IMR-90 (cell line): ENCODE measurements at regions not wholly inside any gene's neighbourhood (a gene's known extent, or its start where the extent isn't known, plus 50 kb on each side); places are given as distances from the start of the nearest gene placed in this dataset.

Experiments used
- ATAC-seq: fragments of 200-7000 bp; cut with Tn5 transposase; 2 replicates; pipeline ENCODE4 v1.9.1; 2020; ENCODE audit warnings: low read depth, mild to moderate bottlenecking, moderate library complexity
- BruUV-seq: library from RNA; stranded (reverse); fragments of 400-500 nt; replicated peaks from 2 replicates; lab custom pipeline; 2021; lab: Mats Ljungman, UMichigan
- CTCF ChIA-PET: fragments of 300-600 bp; formaldehyde crosslinking; extraction: SDS; loops from one replicate; lab custom pipeline; 2021; ENCODE audit warnings: antibody characterized with exemption; lab: Yijun Ruan, JAX
- POLR2A ChIA-PET: fragments of 300-600 bp; sonication (Branson Sonifier 250); formaldehyde crosslinking; loops from one replicate; lab custom pipeline; 2022; ENCODE audit warnings: antibody characterized with exemption; ENCODE audit not compliant: unreplicated experiment; lab: Charles Lee
- DNase-seq: peaks from one replicate; pipeline ENCODE4 v3.0.0; 2013
- H2AFZ ChIP-seq: replicated peaks from 2 replicates; pipeline ENCODE3; 2013; ENCODE audit warnings: low read length, mild to moderate bottlenecking; ENCODE audit not compliant: poor library complexity
- H2AK5ac ChIP-seq: 2 replicates; pipeline ENCODE4 v1.6.1; 2013; ENCODE audit warnings: low read depth, low read length, inconsistent platforms
- H2AK9ac ChIP-seq: replicated peaks from 2 replicates; pipeline ENCODE3; 2013; ENCODE audit warnings: mild to moderate bottlenecking, low read depth, low read length, moderate library complexity; ENCODE audit not compliant: poor library complexity
- H2BK120ac ChIP-seq: 2 replicates; pipeline ENCODE4 v1.6.1; 2013; ENCODE audit warnings: low read depth, low read length, inconsistent platforms
- H2BK15ac ChIP-seq: 3 replicates; pipeline ENCODE4 v1.6.1; 2013; ENCODE audit warnings: low read depth, low read length, inconsistent platforms
- H2BK20ac ChIP-seq: 2 replicates; pipeline ENCODE4 v1.6.1; 2013; ENCODE audit warnings: low read depth, mild to moderate bottlenecking, inconsistent platforms, low read length, moderate library complexity
- H2BK5ac ChIP-seq: 2 replicates; pipeline ENCODE4 v1.6.1; 2013; ENCODE audit warnings: mild to moderate bottlenecking, low read depth, low read length, inconsistent platforms; ENCODE audit not compliant: poor library complexity, severe bottlenecking
- H3K14ac ChIP-seq: replicated peaks from 2 replicates; pipeline ENCODE4 v1.6.1; 2013; ENCODE audit warnings: low read depth, low read length, inconsistent platforms
- H3K18ac ChIP-seq: 2 replicates; pipeline ENCODE4 v1.6.1; 2013; ENCODE audit warnings: low read depth, low read length, control low read depth
- H3K23ac ChIP-seq: 2 replicates; pipeline ENCODE4 v1.6.1; 2013; ENCODE audit warnings: low read depth, low read length, inconsistent platforms
- H3K27ac ChIP-seq: 2 replicates; pipeline ENCODE4 v1.5.1; 2013; ENCODE audit warnings: mild to moderate bottlenecking, control low read depth, low read length; ENCODE audit not compliant: insufficient read depth
- H3K27me3 ChIP-seq: 2 replicates; pipeline ENCODE4 v1.6.1; 2013; ENCODE audit warnings: low read length; ENCODE audit not compliant: control insufficient read depth, insufficient read depth
- H3K36me3 ChIP-seq: 2 replicates; pipeline ENCODE4 v1.6.1; 2013; ENCODE audit warnings: low read length, mixed read lengths; ENCODE audit not compliant: control insufficient read depth, insufficient read depth
- H3K4ac ChIP-seq: 2 replicates; pipeline ENCODE4 v1.6.1; 2013; ENCODE audit warnings: low read depth, low read length, inconsistent platforms
- H3K4me1 ChIP-seq: 2 replicates; pipeline ENCODE4 v1.6.1; 2013; ENCODE audit warnings: low read length, mixed read lengths; ENCODE audit not compliant: control insufficient read depth, insufficient read depth
- H3K4me2 ChIP-seq: 2 replicates; pipeline ENCODE4 v1.6.1; 2013; ENCODE audit warnings: low read depth, mild to moderate bottlenecking, control low read depth, low read length, moderate library complexity
- H3K4me3 ChIP-seq: 2 replicates; pipeline ENCODE4 v1.5.1; 2013; ENCODE audit warnings: low read depth, mild to moderate bottlenecking, control low read depth, low read length, moderate library complexity; ENCODE audit not compliant: insufficient read depth
- H3K56ac ChIP-seq: 2 replicates; pipeline ENCODE4 v1.6.1; 2013; ENCODE audit warnings: low read length, inconsistent platforms; ENCODE audit not compliant: insufficient read depth; ENCODE audit errors: extremely low read depth
- H3K79me1 ChIP-seq, 2 experiments: 2 replicates each; pipeline ENCODE4 v1.6.1; 2013; ENCODE audit warnings: low read length in 2 of 2, inconsistent platforms in 1 of 2, low read depth in 1 of 2
- H3K9ac ChIP-seq: 2 replicates; pipeline ENCODE4 v1.6.1; 2013; ENCODE audit warnings: low read depth, low read length, control low read depth
- H3K9me1 ChIP-seq: 2 replicates; pipeline ENCODE4 v1.6.1; 2013; ENCODE audit warnings: low read length, inconsistent platforms; ENCODE audit not compliant: insufficient read depth
- H3K9me3 ChIP-seq: 2 replicates; pipeline ENCODE4 v1.6.1; 2013; ENCODE audit warnings: low read length; ENCODE audit not compliant: control insufficient read depth, insufficient read depth
- H4K20me1 ChIP-seq: 2 replicates; pipeline ENCODE4 v1.6.1; 2013; ENCODE audit warnings: low read length, inconsistent platforms; ENCODE audit not compliant: insufficient read depth
- H4K5ac ChIP-seq: 2 replicates; pipeline ENCODE4 v1.6.1; 2013; ENCODE audit warnings: mild to moderate bottlenecking, low read depth, low read length, control low read depth
- H4K8ac ChIP-seq, 2 experiments: 2 replicates each; pipeline ENCODE4 v1.6.1; 2013; ENCODE audit warnings: low read depth in 2 of 2, low read length in 2 of 2, control low read depth in 1 of 2, inconsistent platforms in 1 of 2
- H4K91ac ChIP-seq: 2 replicates; pipeline ENCODE4 v1.6.1; 2013; ENCODE audit warnings: low read depth, low read length, inconsistent platforms; ENCODE audit not compliant: insufficient read depth
- BHLHE40 ChIP-seq: fragments of 150-350 bp; IDR thresholded peaks from 2 replicates; pipeline ENCODE4 v1.6.1; 2016; ENCODE audit warnings: mild to moderate bottlenecking, low read depth, low read length
- CEBPB ChIP-seq: IDR thresholded peaks from 2 replicates; pipeline ENCODE4 v1.6.1; 2012; ENCODE audit warnings: low read depth, low read length, improper control_type of control experiment
- CHD1 ChIP-seq: IDR thresholded peaks from 2 replicates; pipeline ENCODE4 v1.6.1; 2012; ENCODE audit warnings: low read depth, low read length, improper control_type of control experiment
- CTCF ChIP-seq: conservative IDR thresholded peaks from 2 replicates; pipeline ENCODE4 v1.5.1; 2012; ENCODE audit warnings: mild to moderate bottlenecking, low read depth, low read length, improper control_type of control experiment
- ELK1 ChIP-seq: fragments of 150-350 bp; IDR thresholded peaks from 2 replicates; pipeline ENCODE4 v1.6.1; 2016; ENCODE audit warnings: low read depth, mild to moderate bottlenecking, low read length, moderate library complexity, borderline replicate concordance
- FOS ChIP-seq: fragments of 150-350 bp; IDR thresholded peaks from 2 replicates; pipeline ENCODE4 v1.6.1; 2016; ENCODE audit warnings: low read depth, low read length
- MAFK ChIP-seq: IDR thresholded peaks from 2 replicates; pipeline ENCODE4 v1.6.1; 2012; ENCODE audit warnings: low read depth, low read length, improper control_type of control experiment
- MAZ ChIP-seq: IDR thresholded peaks from 2 replicates; pipeline ENCODE4 v1.6.1; 2012; ENCODE audit warnings: low read depth, mild to moderate bottlenecking, low read length, improper control_type of control experiment, moderate library complexity, borderline replicate concordance
- MXI1 ChIP-seq: IDR thresholded peaks from 2 replicates; pipeline ENCODE4 v1.6.1; 2012; ENCODE audit warnings: low read depth, mild to moderate bottlenecking, low read length, moderate library complexity, borderline replicate concordance
- NFE2L2 ChIP-seq: fragments of 150-350 bp; IDR thresholded peaks from 2 replicates; pipeline ENCODE4 v1.6.1; 2016; ENCODE audit warnings: low read depth, mild to moderate bottlenecking, low read length
- POLR2A ChIP-seq: IDR thresholded peaks from 2 replicates; pipeline ENCODE4 v1.6.1; 2012; ENCODE audit warnings: mild to moderate bottlenecking, low read depth, low read length
- RAD21 ChIP-seq: IDR thresholded peaks from 2 replicates; pipeline ENCODE4 v1.6.1; 2012; ENCODE audit warnings: low read length, improper control_type of control experiment
- RCOR1 ChIP-seq: IDR thresholded peaks from 2 replicates; pipeline ENCODE4 v1.6.1; 2012; ENCODE audit warnings: mild to moderate bottlenecking, low read length, improper control_type of control experiment; ENCODE audit not compliant: insufficient replicate concordance
- RFX5 ChIP-seq: IDR thresholded peaks from 2 replicates; pipeline ENCODE4 v1.8.0; 2012; ENCODE audit warnings: low read depth, mild to moderate bottlenecking, low read length, moderate library complexity
- SMC3 ChIP-seq: fragments of 150-350 bp; IDR thresholded peaks from 2 replicates; pipeline ENCODE4 v1.6.1; 2016; ENCODE audit warnings: low read depth, mild to moderate bottlenecking, antibody characterized with exemption, low read length, moderate library complexity
- USF2 ChIP-seq: fragments of 150-350 bp; IDR thresholded peaks from 2 replicates; pipeline ENCODE4 v1.6.1; 2017; ENCODE audit warnings: mild to moderate bottlenecking, antibody characterized with exemption, low read length, low read depth
- WGBS, 2 experiments: methylation state at CpG; one replicate each; pipeline versions ENCODE4 v1.1.5 to v1.1.7; 2013; ENCODE audit warnings: missing lambda C conversion rate in 2 of 2; ENCODE audit not compliant: insufficient read length in 1 of 2; ENCODE audit errors: extremely low coverage in 2 of 2; 5-methylcytosine and 5-hydroxymethylcytosine counted together
- dilution Hi-C: fragments of 300-500 bp; cut with HindIII; formaldehyde crosslinking; loops from one replicate; pipeline ENCODE4 v1.14.3; 2018; ENCODE audit warnings: low sequenced_read_pairs; ENCODE audit not compliant: unreplicated experiment
- in situ Hi-C: fragments of 300-500 bp; cut with MboI; formaldehyde crosslinking; loops from 3 replicates; pipeline ENCODE4 v1.14.3; 2019; ENCODE audit warnings: low sequenced_read_pairs, inconsistent platforms, mixed read lengths
- intact Hi-C: fragments of 100-400 bp; cut with micrococcal nuclease; formaldehyde crosslinking; loops from 2 replicates; pipeline ENCODE4 v1.10.0; 2022

DNA sequence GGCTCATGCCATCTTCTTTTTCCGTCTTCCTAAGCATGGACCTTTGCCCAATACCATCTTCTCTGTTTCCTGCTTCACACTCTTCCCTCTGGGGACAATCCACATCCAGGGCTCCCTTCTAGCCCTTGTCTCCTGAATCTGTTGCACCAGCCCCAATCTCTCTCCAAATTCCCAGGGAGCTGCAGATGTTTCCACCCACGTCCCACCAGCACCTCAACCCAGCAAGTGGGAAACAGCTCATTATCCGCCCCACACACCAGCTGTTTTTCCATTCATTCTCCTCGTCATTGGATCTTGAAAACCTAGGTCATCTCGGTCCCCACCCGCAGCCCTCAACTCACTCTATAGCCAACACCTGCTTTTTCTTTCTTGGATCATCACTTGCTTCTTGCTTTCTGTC is 185.0 kb upstream of the CDYL start:
- Histone ChIP-seq H2AK9ac (no peak overlapping the region), H3K27ac (no peak overlapping the region), H3K4me2 (no peak overlapping the region), H4K5ac (no peak overlapping the region), H3K4me1 (no peaks in the 10 kb centered on the region), H2BK5ac (no peak overlapping the region), H3K4me3 (no peak overlapping the region), H3K9me3 (no peaks in the 10 kb centered on the region), H3K18ac (no peak overlapping the region), H2AK5ac (no peak overlapping the region), H2BK20ac (no peak overlapping the region), H4K20me1 (no peaks in the 10 kb centered on the region), H3K79me1 (no peaks in the 10 kb centered on the region), H2BK15ac (no peak overlapping the region), H2BK120ac (no peak overlapping the region), H3K27me3 (no peaks in the 10 kb centered on the region), H4K91ac (no peak overlapping the region), H3K23ac (no peak overlapping the region), H3K14ac (no peak overlapping the region; the same call in 1 of the 2 replicates), H3K9ac (no peak overlapping the region), H3K56ac (no peak overlapping the region), H3K9me1 (no peaks in the 10 kb centered on the region), H3K4ac (no peak overlapping the region), H3K36me3 (no peaks in the 10 kb centered on the region), H2AFZ (no peak overlapping the region), H4K8ac (no peak overlapping the region)
- 82% methylated on average over 6 of the region's 6 CpGs; no CpG with 5 or more reads in 1 of the 2 experiments for WGBS, 2 experiments
- ATAC-seq (no peak), DNase-seq (no peak)
- TF ChIP-seq SMC3: no peak
- no peak for TF ChIP-seq RCOR1
- no peak for TF ChIP-seq MAFK
- no peak for TF ChIP-seq USF2
- TF ChIP-seq BHLHE40: no peak
- no peak for TF ChIP-seq RFX5
- TF ChIP-seq CTCF: no peak
- no peak for TF ChIP-seq CEBPB
- no peak for TF ChIP-seq RAD21
- no peak for TF ChIP-seq POLR2A
- TF ChIP-seq CHD1: no peak
- no peak for TF ChIP-seq MAZ
- TF ChIP-seq NFE2L2: no peak
- no peak for TF ChIP-seq ELK1
- no peak for TF ChIP-seq MXI1
- no peak for TF ChIP-seq FOS
- intact Hi-C loops: no loop called here
- POLR2A ChIA-PET: no interaction called here
- dilution Hi-C loops: no loop called here
- BruUV-seq: no TSS peak
- CTCF ChIA-PET: no interaction called here
- in situ Hi-C loops: no loop called here
